Left lung (tissue), 4 donors: ENCODE measurements at regions not wholly inside any gene's neighbourhood (a gene's known extent, or its start where the extent isn't known, plus 50 kb on each side); places are given as distances from the start of the nearest gene placed in this dataset.

ENCODE experiments used
- ATAC-seq: fragments of 200-7000 bp; cut with Tn5 transposase; one replicate; pipeline ENCODE4 v1.9.1; 2020; ENCODE audit warnings: moderate library complexity
- DNase-seq, 4 donors: peaks; one replicate each; pipeline ENCODE4 v3.0.0-alpha.2; 2013 to 2020
- H3K27ac ChIP-seq, 2 donors: fragments of 200-600 bp; sonication (generic) in 1 of 2; one replicate each; pipeline versions ENCODE4 v1.5.0 to v1.8.0; 2020 to 2021
- H3K27me3 ChIP-seq, 2 donors: fragments of 200-600 bp; sonication (generic) in 1 of 2; one replicate each; pipeline versions ENCODE4 v1.5.0 to v1.8.0; 2020 to 2021
- H3K36me3 ChIP-seq, 2 donors: fragments of 200-600 bp; sonication (generic) in 1 of 2; one replicate each; pipeline versions ENCODE4 v1.5.0 to v1.8.0; 2020 to 2021
- H3K4me1 ChIP-seq, 2 donors: fragments of 200-600 bp; one replicate each; pipeline ENCODE4 v1.8.0; 2021
- H3K4me3 ChIP-seq, 2 donors: fragments of 200-600 bp; sonication (generic) in 1 of 2; one replicate each; pipeline versions ENCODE4 v1.5.0 to v1.8.0; 2020 to 2021; ENCODE audit warnings: mild to moderate bottlenecking in 1 of 2
- H3K9me3 ChIP-seq, 2 donors: fragments of 200-600 bp; sonication (generic) in 1 of 2; one replicate each; pipeline versions ENCODE4 v1.5.0 to v1.8.0; 2020 to 2021
- CTCF ChIP-seq, 2 donors: fragments of 200-600 bp; sonication (generic) in 1 of 2; IDR thresholded peaks; one replicate each; pipeline versions ENCODE4 v1.5.0 to v1.8.0; 2021; ENCODE audit warnings: antibody characterized with exemption in 2 of 2
- intact Hi-C, 2 donors: fragments of 100-400 bp; cut with DNase I; formaldehyde crosslinking; loops; one replicate each; pipeline versions ENCODE4 v1.11.2 to v1.14.2; 2022
- donor health status: DM: no; HTN: yes; CAD: no.
- donor health status: DM: no; HTN: no; CAD: no.

GRCh38 chr17:79463421-79464317 lies 147.2 kb downstream of the RBFOX3 start:
- H3K36me3 ChIP-seq = no peaks in the 10 kb centered on the region
- TF ChIP-seq CTCF (IDR thresholded peaks at IDR 0.05) = no peak
- intact Hi-C loops = no loop called here
- H3K27me3 ChIP-seq = peaks cover 0 to 57% of the 10 kb centered on the region in 2 donors
- no peak overlapping the region for H3K27ac ChIP-seq
- no peaks in the 10 kb centered on the region for H3K4me1 ChIP-seq
- no peak overlapping the region for H3K4me3 ChIP-seq
- ATAC-seq (no peak), DNase-seq (peak in 1 of 4 donors; percentile 59)
- H3K9me3 ChIP-seq = no peaks in the 10 kb centered on the region

GRCh38 chr17:79461041-79461440 lies 149.8 kb downstream of the RBFOX3 start:
- H3K4me3 ChIP-seq = no peak overlapping the region
- no peaks in the 10 kb centered on the region for H3K36me3 ChIP-seq
- H3K27me3 ChIP-seq = peaks cover 0 to 45% of the 10 kb centered on the region in 2 donors
- TF ChIP-seq CTCF (IDR thresholded peaks at IDR 0.05) = no peak
- H3K4me1 ChIP-seq = no peaks in the 10 kb centered on the region
- ATAC-seq = no peak
- H3K27ac ChIP-seq = no peak overlapping the region
- DNase-seq = no peak
- intact Hi-C loops = no loop called here
- no peaks in the 10 kb centered on the region for H3K9me3 ChIP-seq

- Histone ChIP-seq H3K27ac (no peak overlapping the region), H3K4me1 (no peaks in the 10 kb centered on the region), H3K36me3 (no peaks in the 10 kb centered on the region), H3K27me3 (peaks cover 0 to 33% of the 10 kb centered on the region in 2 donors), H3K4me3 (no peak overlapping the region), H3K9me3 (no peaks in the 10 kb centered on the region)
- DNase-seq = no peak
- intact Hi-C loops = no loop called here
- TF ChIP-seq CTCF (IDR thresholded peaks at IDR 0.05) = no peak
- no peak for ATAC-seq
Observed at GRCh38 chr17:79459846-79460245, 151.0 kb downstream of the RBFOX3 start.

DNA sequence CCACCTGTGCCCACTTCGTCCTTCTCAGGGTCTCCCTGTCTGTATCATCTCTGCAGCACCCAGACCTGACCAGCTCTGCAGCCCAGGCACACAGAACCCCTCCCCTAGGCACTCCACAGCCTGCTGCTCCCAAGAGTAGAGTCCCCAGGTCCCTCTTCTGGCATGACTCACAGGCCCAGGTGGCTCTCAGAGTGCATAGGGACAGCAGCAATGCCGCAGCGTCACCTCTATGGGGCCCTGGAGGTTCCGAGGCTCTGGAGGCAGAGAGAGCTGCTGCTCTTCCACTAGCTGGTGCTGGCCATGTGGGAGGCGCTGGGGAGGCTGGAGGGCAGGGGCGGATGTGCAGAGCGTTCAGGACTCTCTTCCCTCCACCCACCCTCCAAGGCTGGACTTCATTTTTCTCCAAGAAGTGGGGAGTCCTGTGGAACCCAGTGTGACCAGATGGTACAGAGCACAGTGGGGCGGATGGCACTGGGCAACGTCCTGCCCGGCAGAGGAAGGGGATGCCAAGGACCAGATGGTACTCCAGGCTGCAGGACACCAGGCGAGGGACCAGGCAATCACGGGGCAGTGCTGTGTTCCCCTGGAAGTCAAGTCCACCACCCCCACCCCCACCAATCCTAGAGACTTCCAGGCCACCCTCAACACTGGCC lies 151.7 kb downstream of the RBFOX3 start:
- Histone ChIP-seq H3K9me3 (no peaks in the 10 kb centered on the region), H3K4me1 (no peaks in the 10 kb centered on the region), H3K4me3 (no peak overlapping the region), H3K36me3 (no peaks in the 10 kb centered on the region), H3K27me3 (peaks cover 0 to 26% of the 10 kb centered on the region in 2 donors), H3K27ac (no peak overlapping the region)
- DNase-seq (peak in 1 of 4 donors; percentile 43), ATAC-seq (no peak)
- no peak for TF ChIP-seq CTCF (IDR thresholded peaks at IDR 0.05)
- intact Hi-C loops = no loop called here

DNA sequence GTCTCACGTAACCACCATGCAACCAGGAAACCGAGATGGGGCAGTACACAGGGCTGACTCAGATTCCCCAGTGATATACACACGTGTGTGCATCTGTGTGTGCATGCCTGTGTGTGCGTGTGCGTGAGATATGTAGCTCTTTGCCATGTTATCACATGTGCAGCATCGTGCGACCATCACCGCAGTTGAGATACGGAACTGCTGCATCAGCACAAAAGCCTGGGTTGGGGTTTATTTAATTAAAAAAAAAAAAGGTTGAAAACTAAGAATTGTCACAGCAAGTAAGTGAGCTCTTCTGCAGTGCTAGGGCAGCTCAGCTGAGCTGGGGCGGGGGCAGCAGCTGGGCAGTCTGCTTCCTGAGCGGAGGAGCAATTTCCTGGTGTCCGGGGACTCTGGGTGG lies 152.5 kb downstream of the RBFOX3 start:
- TF ChIP-seq CTCF (IDR thresholded peaks at IDR 0.05) = no peak
- H3K27me3 ChIP-seq = peaks cover 0 to 29% of the 10 kb centered on the region in 2 donors
- H3K27ac ChIP-seq = no peak overlapping the region
- DNase-seq (no peak), ATAC-seq (no peak)
- no peaks in the 10 kb centered on the region for H3K4me1 ChIP-seq
- H3K4me3 ChIP-seq = no peak overlapping the region
- H3K9me3 ChIP-seq = no peaks in the 10 kb centered on the region
- intact Hi-C loops = no loop called here
- H3K36me3 ChIP-seq = no peaks in the 10 kb centered on the region
